LNCAP (cell line): ENCODE measurements at regions not wholly inside any gene's neighbourhood (a gene's known extent, or its start where the extent isn't known, plus 50 kb on each side); places are given as distances from the start of the nearest gene placed in this dataset.

ENCODE experiments used
- TF ChIP-seq, protein P1 (sequence below): fragments of 450-650 bp; IDR thresholded peaks from 2 replicates; pipeline ENCODE4 v1.5.1; 2017; ENCODE audit warnings: mild to moderate bottlenecking

DNA sequence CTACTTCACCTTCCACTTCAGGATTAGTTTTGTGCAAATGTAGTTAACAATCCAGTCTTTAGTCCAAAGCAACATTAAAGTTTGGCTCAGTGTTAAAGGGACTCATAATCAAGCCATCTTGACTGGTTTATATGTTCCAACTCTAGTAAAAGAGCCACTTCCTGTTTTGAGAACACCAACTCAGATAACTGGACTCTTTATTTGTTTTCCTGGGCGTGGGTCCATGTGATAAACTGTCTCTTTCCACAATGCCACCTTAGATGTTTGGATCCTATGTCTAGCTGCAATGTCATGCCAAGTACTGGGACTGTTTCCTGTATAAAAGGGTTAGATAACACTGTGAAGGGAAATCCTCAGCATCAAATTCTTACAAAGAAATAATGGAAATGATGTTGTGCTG lies 545.0 kb downstream of the PYDC2 start:
- TF ChIP-seq, protein P1, sequence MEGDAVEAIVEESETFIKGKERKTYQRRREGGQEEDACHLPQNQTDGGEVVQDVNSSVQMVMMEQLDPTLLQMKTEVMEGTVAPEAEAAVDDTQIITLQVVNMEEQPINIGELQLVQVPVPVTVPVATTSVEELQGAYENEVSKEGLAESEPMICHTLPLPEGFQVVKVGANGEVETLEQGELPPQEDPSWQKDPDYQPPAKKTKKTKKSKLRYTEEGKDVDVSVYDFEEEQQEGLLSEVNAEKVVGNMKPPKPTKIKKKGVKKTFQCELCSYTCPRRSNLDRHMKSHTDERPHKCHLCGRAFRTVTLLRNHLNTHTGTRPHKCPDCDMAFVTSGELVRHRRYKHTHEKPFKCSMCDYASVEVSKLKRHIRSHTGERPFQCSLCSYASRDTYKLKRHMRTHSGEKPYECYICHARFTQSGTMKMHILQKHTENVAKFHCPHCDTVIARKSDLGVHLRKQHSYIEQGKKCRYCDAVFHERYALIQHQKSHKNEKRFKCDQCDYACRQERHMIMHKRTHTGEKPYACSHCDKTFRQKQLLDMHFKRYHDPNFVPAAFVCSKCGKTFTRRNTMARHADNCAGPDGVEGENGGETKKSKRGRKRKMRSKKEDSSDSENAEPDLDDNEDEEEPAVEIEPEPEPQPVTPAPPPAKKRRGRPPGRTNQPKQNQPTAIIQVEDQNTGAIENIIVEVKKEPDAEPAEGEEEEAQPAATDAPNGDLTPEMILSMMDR: no peak

DNA sequence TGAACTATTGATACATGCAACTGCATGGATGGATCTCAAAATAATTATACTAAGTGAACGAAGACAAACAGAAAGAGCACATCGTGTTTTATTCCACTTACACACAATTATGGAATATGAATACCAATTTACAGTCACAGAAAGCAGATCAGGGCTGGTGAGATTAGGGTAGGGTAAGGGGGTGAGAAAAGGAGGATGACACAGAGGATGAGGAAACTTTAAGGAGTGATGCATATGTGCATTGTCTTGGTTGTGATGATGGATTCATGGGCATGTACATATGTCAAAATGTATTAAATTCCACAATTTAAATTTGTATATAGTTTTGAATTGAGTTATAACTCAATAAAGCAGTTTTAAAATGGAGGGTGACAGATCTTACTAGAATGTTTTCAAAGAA lies 548.9 kb downstream of the PYDC2 start:
- TF ChIP-seq, protein P1: no peak

DNA sequence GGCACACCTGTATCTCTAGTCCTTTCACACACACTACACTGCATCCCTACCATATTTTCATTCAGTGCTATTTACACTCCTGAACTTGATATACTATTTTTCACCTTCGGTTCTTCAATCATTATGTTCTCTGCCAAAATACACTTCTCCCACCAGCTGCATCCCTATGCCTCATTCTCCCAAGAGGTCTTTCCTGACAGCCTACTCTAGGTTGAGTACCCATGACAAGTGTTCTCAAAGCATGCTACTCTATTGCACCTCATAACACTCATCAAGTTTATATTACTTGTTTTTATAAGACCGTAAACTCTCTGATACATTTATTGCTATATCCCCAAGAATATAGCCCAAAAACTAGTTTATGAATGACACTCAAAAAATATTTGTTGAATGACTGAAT lies 549.5 kb downstream of the PYDC2 start:
- TF ChIP-seq, protein P1: no peak

DNA sequence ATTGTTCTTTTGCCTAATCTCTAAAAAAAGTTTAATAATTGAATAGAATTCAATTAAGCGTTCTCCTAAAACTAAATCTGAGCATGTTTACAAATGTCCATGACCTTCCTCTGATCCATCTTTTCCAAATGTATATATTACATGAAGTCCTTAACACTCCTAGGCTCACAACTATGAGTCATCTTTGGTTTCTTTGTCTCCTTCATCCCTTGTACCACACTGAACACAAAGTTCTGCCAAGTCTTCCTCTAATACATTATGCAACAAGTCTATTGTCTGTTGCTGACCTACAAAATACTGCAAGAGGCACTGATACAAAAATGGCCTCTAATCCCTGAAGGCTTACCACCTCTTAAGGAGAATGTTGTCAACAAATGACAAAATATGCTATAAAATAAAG lies 550.2 kb downstream of the PYDC2 start:
- TF ChIP-seq, protein P1: no peak

DNA sequence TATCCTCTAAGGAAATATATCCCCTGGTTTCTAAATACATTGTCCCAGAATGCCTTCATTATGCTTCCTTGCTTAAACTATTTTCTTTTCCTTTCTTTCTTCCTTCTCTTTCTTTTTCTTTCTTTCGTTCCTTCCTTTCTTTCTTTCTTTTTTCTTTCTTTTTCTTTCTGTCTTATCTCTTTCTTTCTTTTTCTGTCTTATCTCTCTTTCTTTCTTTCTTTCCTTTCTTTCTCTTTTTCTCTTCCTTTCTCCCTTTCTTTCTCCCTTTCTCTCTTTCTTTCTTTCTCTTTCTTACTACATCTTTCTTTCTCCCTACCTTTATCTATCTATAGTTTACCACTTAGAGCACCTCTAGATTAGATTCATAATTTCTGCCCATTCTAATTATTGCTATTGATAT lies 552.1 kb downstream of the PYDC2 start:
- TF ChIP-seq, protein P1: no peak

DNA sequence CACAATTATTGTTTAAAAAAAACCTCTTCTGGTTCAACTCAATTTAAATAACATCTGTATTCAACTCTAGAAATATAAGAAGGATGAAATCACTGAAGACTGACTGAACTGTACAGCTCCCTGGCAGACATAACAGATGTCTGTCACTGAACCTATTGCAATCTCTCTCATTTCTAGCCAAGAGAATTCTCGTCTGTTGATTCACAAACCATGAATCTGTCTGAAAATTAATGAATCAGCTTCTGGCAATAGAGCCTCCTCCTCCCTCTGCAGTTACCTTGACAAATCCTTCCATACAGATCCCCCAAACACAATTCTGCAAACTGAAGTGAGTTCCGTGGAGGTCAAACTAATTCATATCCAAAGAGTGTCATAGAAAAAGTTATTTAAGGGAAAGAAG lies 561.4 kb downstream of the PYDC2 start:
- TF ChIP-seq, protein P1: no peak

DNA sequence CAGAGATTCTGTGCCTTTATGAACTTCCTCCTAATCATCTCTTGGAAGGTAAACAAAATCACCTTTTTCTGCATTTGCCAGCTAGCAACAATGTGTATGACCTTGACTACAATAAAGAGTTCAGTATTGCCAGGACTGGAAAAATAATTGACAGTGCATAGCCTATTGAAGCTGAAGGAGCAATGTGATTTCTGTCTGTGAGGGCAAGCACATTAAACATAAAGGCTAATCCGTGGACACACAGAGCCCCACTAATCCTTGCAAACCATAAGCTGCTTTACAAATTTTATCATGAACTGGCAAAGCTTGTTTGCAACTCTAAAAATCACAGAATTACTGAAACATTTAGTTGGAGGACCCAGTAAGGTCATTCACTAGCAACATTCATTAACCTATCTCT lies 563.8 kb downstream of the PYDC2 start:
- TF ChIP-seq, protein P1: no peak

DNA sequence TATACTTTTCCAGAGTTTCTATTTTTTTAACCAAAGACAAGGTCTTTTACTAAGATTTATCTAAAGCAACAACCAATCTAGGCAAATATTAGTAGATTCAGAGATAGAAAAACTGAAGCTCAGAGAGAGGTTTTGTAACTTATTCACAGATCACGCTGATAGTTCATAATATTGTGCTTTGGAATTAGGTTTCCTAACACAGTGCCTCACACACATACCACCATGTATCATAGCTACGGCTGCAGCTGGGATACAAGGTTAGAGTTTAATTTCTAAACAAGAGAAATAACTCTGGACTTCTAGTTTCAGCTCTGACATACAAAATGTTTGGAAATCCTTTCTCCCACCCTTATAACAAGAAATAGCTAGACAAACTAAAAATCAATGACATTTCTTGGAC lies 565.7 kb downstream of the PYDC2 start:
- TF ChIP-seq, protein P1: no peak
